Ishikawa (cell line): ENCODE measurements at regions not wholly inside any gene's neighbourhood (a gene's known extent, or its start where the extent isn't known, plus 50 kb on each side); places are given as distances from the start of the nearest gene placed in this dataset.

ENCODE experiments used
- CEBPB ChIP-seq: IDR thresholded peaks from 2 replicates; pipeline ENCODE4 v1.6.1; 2012
- CREB1 ChIP-seq: IDR thresholded peaks from 2 replicates; pipeline ENCODE4 v1.6.1; 2012; ENCODE audit warnings: low read depth
- EGR1 ChIP-seq: IDR thresholded peaks from 2 replicates; pipeline ENCODE4 v1.6.1; 2012
- EP300 ChIP-seq: IDR thresholded peaks from 2 replicates; pipeline ENCODE4 v1.6.1; 2012; ENCODE audit warnings: borderline replicate concordance
- FOXM1 ChIP-seq: IDR thresholded peaks from 2 replicates; pipeline ENCODE4 v1.6.1; 2012; ENCODE audit warnings: low read depth, borderline replicate concordance
- RAD21 ChIP-seq: IDR thresholded peaks from 2 replicates; pipeline ENCODE4 v1.6.1; 2012; ENCODE audit warnings: low read depth
- REST ChIP-seq: IDR thresholded peaks from 2 replicates; pipeline ENCODE4 v1.6.1; 2012; ENCODE audit warnings: low read depth, mild to moderate bottlenecking
- TAF1 ChIP-seq: IDR thresholded peaks from 2 replicates; pipeline ENCODE4 v1.6.1; 2012; ENCODE audit warnings: low read depth, mild to moderate bottlenecking
- TCF12 ChIP-seq: IDR thresholded peaks from 2 replicates; pipeline ENCODE4 v1.6.1; 2012; ENCODE audit warnings: low read depth
- YY1 ChIP-seq: IDR thresholded peaks from 2 replicates; pipeline ENCODE4 v1.6.1; 2012; ENCODE audit warnings: low read depth

GRCh38 chr15:98441599-98441998 lies 206.7 kb upstream of the IGF1R start:
- no peak for TF ChIP-seq CREB1
- no peak for TF ChIP-seq TAF1
- no peak for TF ChIP-seq YY1
- TF ChIP-seq EP300 = no peak
- no peak for TF ChIP-seq CEBPB
- no peak for TF ChIP-seq TCF12
- no peak for TF ChIP-seq REST
- TF ChIP-seq EGR1 = no peak
- TF ChIP-seq RAD21 = no peak
- TF ChIP-seq FOXM1 = no peak
